NCI-H82 (cell line): ENCODE measurements at regions not wholly inside any gene's neighbourhood (a gene's known extent, or its start where the extent isn't known, plus 50 kb on each side); places are given as distances from the start of the nearest gene placed in this dataset.
"Not testable (repeated sequence)": the region's sequence is repeated elsewhere in the genome, so short reads cannot be mapped to it uniquely, and the experiment has no call there.

ENCODE experiments used
- DNase-seq: peaks from one replicate; lab custom pipeline; 2025; lab: John Stamatoyannopoulos, UW

DNA sequence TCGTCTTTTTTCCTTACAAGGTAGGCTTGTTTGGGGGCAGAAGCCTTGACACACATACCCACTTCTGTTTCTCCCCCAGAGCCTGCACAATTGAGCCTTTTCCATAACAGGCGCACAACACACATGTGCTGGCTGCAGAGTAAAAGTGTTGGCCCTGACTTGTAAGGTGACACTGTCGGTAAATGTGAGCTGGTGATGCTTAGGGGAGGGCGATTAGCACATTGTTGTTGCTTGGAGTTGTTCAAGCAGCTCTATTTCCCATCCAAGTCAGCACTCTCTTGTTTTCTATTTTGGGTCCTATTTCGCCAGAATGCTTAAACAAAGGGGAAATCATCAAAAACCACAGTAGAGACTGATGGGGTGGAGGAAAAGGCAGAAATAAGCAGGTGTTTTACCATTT lies 51.9 kb upstream of the PTPRJ start:
- DNase-seq: no peak

DNA sequence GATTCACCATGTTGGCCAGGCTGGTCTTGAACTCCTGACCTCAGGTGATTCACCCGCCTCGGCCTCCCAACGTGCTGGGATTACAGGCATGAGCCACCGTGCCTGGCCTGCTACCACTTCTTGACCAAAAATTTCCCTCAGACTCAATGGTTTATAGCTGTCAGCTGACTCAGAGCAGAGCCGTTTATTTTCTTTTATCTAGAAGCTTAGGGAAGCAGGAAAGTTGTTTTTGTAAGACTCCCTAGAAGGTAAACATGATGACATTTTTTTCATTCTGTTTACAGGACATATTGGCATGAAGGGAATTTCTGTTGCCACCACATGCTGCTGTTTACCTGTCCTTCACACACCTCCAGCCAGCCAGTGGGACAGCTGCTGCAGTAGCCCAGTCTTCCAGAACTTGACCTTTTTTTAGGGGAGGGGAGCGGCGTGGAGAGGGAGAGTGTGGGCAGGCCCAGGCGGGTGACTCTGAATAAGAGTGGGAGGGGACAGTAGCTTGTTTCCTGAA lies 56.1 kb upstream of the PTPRJ start:
- DNase-seq: no peak

DNA sequence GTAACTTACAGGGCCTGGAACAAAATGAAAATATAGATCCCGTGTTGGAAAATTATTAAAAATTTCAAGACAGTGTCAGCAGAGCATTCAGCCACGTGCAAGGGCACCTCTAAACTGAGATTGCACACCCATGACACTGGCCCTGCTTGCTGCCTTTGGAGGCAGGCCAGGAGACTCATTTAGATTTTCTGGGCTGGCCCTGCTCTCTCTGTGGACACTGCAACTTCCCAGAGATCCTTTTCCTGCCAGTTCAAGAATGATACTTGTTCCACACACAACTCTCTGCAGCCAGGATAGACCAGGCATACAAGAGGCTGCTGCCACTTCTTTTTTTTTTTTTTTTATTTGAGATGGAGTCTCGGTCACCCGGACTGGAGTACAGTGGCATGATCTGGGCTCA lies 56.7 kb upstream of the PTPRJ start:
- no peak for DNase-seq

DNA sequence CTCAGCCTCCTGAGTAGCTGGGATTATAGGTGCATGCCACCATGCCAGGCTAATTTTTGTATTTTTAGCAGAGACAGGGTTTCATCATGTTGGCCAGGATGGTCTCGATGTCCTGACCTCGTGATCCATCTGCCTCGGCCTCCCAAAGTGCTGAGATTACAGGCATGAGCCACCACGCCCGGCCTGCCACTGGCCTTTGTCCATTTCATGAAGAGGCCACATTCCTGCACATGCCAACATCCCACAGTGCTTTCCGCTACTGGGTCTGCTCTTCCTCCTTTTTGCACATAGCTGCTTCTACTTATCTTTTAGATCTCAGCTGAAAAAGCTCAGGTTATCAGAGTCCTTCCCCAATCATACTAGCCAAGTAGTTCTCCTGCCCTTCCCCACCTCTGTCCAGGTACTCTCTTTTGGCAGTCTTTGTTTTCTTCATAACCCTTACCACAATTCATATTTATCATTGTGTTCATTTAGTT lies 59.2 kb upstream of the PTPRJ start:
- DNase-seq: not testable (repeated sequence)

DNA sequence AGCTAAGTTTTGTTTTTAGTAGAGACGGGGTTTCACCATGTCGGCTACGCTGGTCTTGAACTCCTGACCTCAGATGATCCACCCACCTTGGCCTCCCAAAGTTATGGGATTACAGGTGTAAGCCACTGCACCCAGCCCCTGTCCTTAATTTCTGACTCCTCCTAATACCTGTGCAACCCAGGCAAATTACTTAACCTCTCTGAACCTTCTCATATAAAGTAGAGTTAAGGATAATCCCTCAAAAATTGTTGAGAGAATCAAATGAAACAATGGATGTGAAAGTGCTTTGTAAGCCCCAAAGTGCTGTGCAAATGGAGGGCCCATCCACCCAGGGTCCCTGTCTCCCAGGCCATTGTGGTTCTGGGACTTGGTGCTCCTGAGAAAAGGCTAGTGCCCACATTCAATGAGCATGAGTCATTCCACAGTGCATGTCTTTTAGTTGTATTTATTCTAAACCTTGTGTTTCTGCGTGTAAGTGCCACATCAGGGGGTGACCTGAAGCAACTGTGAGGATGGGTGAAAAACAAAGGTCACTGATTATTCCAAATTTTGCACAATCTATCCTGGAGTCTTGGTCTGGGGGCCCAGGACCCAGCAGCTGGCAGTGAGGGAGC lies 61.4 kb upstream of the PTPRJ start:
- DNase-seq: no peak

DNA sequence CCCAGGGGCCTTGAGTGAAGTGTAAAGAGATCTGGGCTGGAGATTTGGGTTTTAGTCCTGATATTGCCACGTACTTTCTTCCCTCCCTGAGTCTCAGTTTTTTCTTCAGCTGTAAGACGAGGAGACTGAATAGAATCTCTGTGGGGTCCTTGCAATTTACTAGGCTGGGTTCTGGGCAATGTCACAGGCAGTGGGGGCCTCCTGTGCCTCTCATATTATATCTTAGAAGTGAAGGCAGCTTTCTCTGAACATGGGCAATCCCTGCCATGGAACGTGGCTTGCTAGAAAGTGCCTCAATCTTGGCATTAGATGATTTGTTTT lies 62.0 kb upstream of the PTPRJ start:
- DNase-seq: no peak

DNA sequence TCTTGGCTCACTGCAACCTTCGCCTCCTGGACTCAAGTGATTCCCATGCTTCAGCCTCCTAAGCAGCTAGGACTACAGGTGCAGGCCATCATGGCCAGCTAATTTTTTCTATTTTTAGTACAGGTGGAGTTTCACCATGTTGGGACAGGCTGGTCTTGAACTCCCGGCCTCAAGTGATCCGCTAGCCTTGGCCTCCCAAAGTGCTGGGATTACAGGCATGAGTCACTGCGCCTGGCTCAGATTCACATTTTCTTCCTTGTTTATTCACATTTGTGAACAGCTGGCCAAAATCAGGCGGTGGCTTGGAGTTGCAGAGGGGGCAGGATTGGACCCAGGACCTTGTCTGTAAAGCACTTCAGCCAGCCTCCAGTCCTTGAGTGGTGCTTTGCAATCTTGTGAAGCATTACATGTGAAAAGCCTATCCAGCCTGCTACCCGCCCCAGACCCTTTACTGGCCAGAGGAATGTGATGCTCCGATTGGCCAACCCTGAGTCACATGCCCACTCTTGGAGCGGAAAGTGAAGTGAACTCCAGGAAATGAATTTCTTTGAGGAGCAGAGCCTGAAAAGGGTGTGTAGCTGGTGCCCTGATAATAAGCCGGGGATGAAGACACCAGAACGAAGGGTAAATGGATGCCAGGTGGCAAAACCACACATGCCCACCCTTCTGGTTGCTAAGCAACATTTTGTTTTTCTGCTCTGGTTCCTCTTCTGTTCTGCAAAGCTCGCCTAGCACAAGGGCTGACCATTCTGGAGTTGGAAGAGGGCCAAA lies 62.6 kb upstream of the PTPRJ start:
- peak; percentile 43 for DNase-seq

DNA sequence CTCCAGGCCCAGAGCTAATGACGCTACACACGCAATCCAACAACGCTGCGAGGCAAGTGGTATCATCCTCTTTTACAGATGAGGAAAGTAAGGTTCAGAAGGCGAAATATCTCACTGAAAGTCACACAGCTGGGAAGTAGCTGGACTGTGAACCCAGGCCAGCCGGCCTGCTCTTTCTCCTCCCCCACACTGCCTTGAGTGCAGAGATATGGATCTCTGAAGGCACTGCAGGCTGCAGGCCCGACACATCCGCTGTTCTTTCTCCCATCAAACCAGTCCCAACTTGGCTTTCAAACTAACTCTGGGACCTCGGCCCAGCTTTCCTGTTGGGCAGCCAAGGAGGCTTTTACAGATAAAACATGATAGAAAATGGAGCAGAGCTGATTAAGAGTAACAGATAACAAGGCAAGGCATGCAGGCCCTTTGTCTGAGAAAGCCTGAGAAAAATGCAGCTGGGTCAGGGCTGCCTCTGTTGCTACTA lies 64.0 kb upstream of the PTPRJ start:
- no peak for DNase-seq

DNA sequence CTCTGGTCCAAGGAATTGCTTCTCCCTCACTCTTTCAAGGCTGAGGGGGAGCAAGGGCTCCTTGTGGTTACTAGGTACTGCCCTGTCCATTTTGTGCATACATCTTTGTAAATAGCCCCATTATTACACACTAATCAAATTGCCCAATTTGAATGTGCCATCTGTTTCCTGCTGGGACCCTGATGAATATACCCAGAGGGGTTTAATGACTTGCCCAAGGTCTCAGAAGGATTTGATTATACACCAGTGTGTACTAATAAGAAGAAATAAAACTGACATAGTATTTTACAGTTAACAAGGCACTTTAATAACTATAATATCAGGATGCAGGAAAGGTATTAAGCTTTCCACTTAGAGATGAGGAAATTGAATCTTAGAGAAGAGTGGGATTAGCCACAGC lies 64.6 kb upstream of the PTPRJ start:
- no peak for DNase-seq

DNA sequence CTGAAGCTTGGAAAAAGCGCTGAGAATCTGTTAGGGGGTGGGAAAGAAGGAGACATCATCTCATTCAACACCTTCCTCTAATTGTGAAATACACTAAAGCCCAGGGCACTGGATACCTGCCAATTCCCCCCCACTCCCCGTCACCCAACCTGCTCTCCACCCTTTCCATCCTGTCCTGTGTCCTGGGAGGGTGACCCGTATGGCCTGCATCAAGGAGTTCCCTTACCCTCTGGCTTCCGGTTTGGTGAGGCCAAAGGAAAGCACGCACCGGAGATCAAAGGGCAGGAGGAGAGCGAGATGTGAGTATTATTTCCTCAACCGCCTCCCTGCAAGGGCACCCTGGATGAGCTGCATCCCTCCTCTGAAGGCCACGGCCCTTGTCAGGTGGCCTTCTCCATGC lies 65.0 kb upstream of the PTPRJ start:
- no peak for DNase-seq

DNA sequence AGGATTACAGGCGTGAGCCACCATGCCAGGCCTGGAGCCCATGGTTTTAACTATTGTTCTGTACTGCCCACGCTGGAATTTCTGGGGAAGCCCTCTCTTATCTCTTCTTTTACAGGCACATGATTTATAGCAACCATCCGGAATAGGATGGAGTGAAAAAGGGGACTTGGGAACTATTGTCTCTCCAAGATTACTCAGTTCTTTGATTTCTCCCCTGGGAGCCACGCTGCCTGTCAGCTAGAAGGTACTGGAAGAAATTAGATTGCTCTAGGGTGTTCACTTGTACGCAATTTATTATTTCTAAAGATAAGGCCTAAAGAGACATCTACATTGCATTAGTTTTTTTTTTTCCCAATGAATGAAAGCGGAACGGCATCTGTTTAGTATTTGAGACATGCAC lies 65.6 kb upstream of the PTPRJ start:
- no peak for DNase-seq

DNA sequence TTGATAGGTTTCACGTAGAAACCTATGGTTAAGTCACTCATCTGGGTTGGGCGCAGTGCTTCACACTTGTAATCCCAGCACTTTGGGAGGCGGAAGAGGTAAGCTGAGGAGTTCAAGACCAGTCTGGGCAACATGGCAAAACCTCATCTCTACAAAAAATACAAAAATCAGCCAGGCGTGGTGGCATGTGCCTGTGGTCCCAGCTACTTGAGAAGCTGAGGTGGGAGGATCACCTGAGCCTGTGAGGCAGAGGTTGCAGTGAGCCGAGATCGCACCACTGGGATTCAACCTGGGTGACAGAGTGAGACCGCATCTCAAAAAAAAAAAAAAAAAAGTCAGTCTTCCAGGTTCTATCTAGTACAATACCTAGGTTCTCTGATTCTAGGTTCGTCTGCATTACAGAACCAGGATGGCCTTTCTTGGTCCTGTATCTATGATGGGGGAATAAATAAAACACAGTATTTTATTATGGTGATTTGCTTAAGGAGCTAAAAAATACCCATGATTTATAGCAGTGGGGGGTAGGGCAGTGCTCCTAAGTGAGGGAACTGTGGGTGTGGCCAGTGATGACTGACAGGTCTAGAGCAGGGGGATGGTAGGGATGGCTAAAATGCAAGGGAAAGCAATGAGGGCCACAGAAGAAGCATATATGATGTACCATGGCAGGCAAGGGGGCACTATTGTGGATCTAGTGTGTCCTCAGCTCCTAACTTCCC lies 65.5 kb upstream of the NUP160 start:
- DNase-seq: peak; percentile 13

DNA sequence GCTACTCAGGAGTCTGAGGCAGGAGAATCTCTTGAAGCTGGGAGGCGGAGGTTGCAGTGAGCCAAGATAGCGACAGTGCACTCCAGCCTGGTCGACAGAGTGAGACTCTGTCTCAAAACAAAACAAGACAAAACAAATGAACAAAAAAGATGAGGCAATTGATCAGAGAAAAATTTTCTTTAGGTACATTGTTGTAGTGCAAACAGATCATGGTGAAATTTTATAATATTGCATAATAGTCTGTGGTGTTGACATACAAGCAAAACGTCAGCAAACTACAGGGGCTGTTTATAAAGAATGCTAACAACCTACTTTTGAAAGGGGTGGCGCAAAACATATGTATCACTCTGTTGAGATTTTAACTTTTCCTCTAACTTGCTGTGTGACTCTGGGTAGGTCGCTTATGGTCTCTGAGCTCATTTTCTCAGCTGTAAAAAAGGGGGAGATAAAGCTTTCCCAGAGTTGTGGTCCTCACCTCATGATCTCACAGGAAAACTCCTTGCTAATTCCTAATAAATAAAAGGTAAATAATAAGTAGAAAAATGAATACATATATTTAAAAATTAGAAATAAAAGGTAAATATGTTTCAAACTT lies 64.8 kb upstream of the NUP160 start:
- DNase-seq: no peak

DNA sequence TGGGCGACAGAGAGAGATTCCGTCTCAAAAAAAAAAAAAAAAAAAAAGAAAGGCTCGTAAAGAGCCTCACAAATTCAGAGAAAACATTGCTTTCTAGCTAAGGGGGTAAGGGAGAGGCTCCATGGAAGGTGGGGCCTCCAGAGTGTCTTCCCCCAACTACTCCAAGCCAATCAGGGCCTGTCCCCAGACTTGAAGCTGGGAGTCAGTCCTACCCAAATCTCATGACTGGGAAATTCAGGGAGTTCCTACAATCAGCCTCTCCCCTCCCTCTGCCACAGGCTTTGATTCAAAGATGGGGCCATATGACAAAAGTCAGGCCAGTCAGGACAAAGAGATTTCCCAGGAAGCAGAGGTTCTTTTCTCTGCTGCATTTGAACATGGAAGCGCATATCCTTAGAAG lies 63.0 kb upstream of the NUP160 start:
- DNase-seq: no peak

DNA sequence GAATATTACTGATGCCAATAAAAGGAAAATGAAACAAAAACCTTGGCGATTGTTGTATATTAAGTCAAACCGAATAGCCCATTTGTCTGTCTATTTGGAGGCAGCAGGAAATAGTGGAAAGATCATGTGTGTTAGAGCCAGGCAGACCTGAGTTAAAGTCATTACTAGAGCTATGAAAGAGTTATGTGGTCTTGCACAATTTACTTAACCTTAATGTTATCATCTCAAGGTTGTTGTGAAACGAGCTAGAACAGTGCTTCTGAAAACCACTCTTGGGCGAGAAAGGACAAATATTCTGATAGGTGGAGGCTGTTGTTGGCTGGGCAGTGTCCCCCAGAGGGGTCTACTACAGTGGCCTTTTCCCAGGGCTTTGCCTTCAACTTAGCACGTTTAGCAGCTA lies 60.0 kb upstream of the NUP160 start:
- no peak for DNase-seq

DNA sequence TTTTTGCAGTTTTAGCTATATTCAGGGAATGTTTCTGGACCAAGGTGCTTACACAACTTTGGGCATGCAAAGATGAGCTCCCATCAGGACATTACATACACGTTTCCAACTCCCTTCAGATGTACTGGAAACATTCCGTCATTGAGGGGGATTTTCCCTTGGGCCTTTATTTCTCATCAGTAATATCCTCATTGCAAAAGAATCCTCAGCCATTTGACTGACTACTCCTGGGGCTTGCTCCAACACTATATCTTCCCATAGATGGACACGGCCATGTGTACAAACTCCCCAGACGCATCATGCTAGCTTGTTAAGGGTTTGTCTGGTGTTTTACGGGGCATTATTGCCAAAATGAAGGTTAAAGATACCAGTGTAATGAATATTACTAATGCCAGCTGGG lies 59.3 kb upstream of the NUP160 start:
- no peak for DNase-seq

DNA sequence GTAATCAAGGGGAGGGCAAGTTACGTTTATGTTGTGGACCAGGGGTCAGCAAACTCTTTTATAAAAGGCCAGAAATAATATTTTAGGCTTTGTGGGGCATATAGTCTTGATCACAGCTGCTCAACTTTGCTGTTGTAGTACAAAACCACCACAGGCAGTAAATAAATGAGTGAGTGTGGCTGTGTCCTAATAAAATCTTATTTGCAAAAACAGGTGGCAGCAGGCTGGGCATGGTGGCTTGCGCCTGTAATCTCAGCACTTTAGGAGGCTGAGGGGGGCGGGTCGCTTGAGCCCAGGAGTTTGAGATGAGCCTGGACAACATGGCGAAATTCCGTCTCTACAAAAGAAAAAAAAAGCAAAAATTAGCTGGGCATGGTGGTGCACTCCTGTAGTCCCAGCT lies 57.9 kb upstream of the NUP160 start:
- peak; percentile 37 for DNase-seq

DNA sequence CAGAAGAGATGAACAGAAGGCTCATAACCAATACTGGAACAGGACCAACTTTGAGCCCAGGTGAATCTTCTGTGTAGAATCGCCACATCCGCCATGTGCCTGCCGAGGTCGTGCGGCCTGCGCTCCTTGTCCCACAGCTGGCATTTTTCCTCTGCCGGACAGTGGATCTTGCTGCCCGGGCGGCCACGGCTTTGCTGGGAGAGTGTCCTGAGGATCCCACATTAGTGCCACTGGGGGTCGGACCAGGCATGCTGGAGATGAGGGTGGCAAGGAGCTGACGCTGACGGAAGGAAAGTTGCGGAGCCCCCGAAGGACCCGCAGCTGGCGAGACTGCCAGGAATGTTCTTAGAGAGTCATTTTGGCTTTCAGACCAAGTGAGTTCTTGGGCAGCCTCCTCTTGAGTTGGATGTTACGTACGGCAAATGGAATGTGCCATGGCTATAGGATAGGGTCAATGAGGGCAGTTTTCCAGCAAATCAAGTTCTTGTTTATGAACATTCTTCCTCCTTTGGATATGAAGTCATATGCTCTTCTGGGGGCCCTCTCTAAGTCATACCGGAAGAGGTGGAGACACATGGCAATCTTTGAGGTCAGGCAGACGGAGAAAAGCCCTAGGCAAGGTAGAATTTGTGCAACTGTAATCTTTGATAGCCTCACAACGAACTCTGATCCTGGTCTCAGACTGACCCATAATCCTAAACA lies 57.4 kb upstream of the NUP160 start:
- DNase-seq: peak; percentile 30

DNA sequence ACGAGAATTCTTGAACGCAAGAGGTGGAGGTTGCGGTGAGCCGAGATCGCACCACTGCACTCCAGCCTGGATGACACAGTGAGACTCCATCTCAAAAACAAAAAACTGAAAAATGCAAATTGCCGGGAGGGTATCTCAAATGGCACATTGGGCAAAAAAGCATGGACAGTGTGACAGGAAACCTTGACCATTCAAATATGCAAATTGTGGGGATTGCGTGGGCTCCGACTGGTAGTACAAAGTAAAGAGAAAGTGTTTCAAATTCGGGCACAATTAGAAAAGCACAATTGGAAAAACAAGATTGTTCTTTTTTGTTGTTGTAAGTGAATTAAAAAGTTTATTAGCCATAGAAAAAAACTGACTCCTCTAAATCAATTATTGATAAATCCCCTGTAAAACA lies 56.7 kb upstream of the NUP160 start:
- DNase-seq: no peak

DNA sequence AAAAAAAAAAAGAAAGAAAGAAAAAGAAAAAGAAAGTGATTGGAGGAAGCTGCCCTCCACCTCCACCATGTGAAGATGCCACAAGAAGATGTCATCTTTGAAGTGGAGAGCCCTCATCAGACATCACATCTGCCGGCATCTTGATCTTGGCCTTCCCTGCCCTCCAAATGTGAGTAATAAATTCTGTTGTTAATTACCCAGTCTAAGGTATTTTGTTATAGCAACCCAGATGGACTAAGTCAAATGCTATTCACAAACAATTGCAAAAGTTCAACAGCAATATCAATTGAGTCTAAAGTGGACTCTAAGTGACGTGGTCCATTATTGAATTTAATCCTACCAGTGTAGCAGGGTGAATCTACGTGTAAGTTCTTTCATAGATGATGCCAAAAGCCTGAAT lies 55.9 kb upstream of the NUP160 start:
- DNase-seq: no peak

DNA sequence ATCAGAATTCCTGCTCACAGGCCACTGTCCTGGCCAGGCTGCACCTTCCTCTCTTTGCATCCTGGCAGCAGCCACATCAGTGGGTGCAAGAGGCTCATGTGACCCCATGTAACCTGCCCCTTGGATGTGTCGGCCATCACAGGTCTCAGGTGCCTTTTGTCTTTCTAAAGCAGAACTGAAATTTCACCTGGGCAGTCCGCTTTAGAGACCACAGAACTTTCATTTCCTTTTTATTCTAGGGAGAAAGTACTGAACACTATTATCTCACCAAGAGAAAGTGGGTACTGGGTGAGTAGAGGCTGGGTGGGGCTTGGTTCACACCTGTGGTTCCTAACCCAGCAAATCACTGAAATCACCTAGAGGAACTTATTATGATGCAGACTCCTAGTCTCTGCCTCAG lies 51.7 kb upstream of the NUP160 start:
- no peak for DNase-seq
